HPDE6-E6E7 (cell line): ENCODE measurements at regions not wholly inside any gene's neighbourhood (a gene's known extent, or its start where the extent isn't known, plus 50 kb on each side); places are given as distances from the start of the nearest gene placed in this dataset.

Experiments
- DNase-seq: peaks from one replicate; pipeline ENCODE4 v3.0.0; 2011; ENCODE audit warnings: missing footprints; ENCODE audit errors: extremely low spot score

DNA sequence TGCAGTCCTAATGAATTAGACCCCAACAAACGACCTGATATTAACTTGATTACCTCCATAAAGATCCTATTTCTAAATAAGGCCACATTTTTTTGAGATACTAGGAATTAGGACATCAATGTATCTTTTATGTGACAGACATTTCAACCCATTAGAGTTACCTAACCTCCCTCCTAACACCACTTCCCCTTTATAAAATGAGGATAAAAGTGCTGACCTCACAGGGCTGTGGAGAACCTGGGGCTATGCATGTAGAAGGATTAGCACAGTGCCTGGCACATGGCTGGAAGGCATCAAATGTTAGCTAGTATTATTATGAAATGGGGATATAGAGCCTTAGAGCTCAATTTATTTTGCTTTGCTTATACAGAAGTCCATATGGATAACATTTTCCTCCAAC, 53.5 kb upstream of the LRRN1 start:
- DNase-seq: no peak

DNA sequence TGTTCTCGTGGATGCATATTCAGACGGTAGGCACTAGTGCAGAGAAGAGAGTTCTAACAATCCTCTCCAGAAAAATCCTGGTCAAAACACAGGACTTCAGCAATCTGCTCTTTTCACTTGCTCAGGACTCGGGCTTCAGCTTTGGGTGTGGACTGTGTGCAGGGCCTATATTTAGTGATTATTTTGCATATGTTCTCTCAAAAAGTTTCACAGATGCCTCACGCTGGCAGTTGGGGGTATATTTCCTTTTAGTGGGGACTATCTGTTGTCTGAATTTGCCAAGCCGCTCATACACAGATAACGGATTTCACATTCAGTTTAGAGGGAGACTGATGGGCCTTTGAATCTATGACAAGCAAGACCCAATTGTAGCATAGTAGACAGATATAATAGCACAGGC, 54.4 kb upstream of the LRRN1 start:
- no peak for DNase-seq

DNA sequence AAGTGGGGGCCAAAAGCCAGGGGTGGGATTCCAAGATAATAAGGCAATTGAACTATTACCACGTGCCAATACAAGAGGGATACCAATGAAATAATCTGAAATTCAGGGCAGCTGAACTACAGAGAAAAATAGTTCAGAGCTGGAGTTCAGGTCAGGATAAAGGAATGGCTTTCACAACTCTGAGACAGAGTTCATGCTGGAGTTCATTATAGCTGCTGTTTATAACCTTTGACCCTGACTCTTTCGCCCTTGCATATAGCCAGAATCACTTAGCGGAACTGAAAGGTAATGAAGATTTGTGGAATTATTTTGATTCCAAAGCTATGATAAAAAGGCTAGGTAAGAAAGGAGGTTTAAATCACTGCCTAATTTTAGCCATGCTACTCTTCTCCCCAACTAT, 55.5 kb upstream of the LRRN1 start:
- no peak for DNase-seq

DNA sequence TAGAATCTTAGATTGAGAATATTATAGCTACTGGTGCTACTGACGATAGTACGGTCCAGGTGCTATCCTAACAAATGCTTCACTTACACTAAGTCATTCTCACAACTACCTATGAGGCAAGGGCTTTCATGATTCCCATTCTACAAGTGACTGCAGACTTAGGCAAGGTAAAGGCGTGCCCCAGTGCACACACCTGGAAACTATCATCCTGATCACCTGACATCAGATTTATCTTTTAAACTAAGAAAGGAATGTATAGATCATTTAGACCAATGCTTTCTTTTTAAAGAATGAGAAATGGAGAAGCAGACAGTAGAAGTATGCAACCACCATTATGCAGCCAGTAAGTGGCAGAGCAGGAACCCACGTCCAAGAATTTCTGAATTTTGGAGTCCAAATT, 59.2 kb upstream of the LRRN1 start:
- DNase-seq: no peak

DNA sequence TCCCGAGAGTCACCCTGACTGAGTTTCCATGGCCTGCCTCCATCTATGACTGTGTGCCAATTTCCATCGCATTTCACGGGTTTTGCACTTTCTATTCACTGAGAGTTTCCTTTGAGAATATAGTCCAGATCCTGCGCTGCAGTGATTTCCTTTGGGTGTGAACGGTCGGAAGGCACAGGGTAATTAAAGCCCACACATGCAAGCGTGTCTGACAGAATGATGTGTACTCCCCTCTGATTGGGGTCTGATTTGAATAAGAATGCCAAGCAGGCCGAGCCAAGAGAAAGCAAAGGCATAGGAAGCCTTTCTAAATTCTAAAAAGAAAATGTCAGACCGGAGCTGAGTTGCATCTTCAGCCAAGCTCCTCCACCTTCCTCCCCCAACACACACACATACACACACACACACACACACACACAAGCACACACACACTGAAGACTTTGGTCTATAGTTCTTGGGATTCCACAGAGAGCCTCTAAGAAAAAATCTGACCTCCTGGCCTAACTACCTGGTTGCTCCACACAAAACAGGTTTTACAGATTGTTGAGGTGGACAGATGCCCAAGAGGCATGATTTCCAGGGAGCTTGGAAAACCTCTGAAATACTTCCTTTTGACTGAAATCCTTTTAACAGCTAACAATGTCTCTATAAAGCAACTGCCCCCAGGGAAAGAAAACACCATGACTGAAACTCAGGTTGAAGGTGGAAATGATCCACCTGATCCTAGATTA, 59.7 kb upstream of the LRRN1 start:
- no peak for DNase-seq

DNA sequence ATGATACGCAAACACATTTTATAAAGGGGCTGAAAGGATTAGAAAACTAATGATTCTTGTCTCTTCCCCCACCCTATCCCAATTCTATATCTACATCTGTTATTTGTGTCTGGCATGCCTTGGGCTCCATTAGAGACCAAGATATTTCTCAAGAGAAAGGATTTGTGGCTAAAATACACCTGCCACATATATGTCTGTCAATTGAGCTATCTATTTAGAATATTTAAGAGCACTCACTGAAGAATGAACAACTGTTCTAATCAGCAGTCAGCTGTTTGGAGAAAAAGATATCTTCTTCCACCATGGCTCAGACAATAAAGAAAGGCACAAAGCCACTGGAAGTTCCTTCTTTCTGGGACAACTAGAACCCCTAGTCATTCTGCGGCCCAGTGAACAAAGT, 61.7 kb upstream of the LRRN1 start:
- no peak for DNase-seq

DNA sequence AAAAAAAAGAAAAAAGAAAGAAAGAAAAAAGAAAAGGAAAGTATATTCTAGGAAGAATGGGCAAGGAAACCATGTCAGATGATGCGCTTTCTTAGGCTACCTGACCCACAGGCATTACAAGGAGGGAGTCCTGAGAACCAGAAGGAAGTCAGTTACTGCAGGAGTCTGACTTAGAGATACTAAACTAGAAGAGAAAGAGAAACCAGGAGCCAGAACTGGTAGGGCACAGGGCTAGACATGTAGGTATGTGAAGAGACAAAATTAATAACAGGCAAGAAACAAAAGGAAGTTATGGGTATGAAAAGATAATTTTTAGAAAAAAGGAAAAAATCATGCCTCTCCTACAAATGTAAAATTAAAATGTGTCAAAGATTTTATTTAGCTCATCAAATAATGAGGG, 63.3 kb upstream of the LRRN1 start:
- DNase-seq: no peak

DNA sequence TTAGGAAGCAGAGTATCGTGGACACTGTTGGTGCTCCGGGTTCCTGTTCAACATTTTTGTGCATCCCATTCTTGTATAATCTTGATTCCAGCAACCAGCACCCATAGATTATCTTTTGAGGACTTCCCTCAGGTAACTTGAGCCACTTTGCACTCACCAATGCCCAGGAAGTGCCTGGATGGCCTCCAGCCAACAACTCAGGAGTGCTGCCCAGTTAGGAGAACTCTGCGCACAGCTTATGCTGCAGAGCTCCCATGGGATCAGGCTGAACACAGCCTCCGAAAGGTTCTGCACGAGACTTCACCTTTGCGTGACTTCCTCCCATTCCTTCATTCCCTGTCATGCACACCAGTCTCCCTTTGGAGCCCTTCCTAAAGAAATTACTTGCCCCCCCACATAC, 64.3 kb upstream of the LRRN1 start:
- no peak for DNase-seq

DNA sequence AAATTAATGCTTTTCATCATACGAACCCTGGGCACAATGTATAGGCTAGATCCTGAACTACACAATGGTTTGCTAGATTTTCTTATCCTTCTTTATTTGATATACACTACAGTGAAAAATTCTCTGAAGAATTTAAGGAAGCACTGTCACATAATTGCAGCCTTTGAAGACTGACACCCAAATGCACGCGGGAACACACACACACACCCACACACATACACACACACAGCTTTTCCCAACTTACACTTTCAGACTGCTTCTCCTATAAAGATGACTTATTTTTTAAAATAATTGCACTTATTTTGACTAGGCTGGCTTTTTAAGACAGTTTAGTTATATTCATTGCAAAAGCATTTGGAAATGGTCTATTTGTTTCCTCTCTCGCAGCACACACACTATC, 70.0 kb upstream of the LRRN1 start:
- no peak for DNase-seq

DNA sequence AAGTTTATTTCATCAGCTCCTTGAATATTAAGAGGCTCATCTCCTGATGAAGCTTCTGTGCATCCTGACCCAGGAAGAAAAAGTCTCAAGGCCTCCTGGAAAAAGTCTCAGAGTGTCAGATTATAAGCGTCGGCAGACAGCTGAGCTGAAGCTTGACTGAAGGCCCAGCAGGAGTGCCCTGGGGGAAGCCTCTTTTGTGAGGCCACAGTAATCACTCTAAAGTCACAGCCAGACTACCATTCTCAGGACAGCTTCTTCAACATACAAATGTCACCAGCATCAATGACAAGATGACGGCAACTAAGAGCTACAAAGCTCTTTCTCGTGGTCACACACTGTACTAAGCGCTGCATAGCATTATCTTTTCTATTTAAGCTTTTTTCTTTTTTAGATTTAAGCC, 72.7 kb upstream of the LRRN1 start:
- DNase-seq: no peak

DNA sequence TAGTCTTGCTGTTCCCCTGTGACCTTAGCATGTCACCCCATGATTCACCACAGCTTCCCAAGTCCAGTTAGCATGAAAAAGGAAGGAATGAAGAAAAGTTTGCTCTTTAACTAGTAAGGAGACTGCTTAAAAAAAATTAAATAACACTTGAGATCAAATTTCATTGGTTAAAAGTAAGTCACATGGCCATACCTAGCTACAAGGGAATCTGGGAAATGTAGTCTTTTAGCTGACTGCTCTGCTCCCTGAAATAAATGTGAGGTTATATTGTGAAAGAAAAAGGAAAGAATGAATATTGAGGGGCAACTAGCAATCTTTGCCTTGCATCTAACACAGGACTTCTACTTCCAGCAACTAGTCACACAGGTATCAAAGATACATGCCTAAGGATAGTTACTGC, 84.7 kb upstream of the LRRN1 start:
- DNase-seq: no peak

DNA sequence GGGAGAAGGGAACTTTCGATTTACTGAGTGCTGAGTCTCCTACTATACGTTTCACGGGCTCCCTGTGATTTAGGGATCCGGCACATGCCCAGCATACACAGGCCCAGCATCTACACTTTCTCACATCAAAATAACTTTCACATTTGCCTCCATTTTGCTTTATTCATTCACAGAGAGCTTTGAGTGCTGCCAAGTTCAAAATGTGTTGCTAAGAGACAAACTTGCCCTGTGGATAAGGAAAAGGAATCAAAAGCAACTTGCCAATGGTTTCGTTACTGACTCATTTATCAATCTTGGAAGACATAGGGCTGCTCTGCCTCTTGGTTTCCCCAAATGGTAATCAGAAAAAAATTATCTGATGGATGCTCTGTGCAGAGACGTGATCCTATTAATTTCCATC, 86.3 kb upstream of the LRRN1 start:
- DNase-seq: no peak

DNA sequence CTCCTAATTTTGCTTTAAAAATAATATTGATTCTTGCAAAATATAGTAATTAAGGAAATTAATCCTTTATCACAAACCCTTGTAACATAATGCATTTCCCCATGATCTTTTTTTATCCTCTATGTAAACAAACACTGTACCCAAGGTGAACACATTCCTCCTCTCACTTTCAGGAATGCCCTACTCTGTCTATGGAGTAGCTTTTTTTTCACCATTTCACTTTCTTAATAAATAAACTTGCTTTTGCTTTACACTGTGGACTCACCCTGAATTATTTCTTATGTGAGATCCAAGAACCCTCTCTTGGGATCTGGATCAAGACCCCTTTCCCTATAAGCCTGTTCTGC, 90.5 kb upstream of the LRRN1 start:
- DNase-seq: no peak

DNA sequence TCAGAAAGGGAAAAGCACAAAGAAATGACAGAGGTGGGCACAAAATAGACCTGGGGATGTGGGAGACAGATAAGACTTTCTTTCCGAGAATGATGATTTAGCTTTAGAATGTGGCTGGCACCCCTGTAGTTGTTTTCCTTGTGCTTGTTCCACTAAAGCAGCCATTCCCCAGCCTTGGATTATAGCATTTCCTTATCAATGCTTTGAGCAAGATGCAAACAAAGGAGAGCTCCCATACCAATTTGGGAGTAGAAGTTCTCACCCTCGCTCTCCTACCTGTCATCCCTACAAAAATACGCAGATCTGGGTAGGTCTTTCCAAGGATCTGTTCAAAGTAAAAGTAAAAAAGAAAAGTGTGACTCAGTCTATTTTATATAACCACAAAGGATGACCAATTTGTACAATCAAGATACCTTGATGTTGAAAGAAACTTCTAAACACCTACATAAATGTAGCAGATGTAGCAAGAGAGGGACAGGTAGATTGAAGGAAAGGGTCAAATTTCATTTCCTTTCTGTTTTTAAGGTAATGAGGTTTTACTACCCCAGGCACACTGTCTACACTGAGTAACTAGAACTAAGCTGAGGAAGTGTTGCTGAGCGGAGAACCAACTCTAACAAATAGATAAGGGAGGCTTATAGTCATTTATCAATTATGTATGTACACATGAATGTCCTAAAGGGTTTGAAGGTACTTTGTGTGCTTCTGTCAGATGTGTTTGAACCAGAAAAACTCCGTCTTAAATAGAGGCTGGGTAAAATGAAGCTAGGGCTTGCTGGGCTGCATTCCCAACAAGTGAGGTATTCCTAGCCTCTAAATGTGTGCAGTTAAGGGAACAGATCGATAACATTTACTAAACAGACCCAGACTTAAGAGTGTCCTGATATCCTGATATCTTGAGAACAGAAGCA, 91.1 kb upstream of the LRRN1 start:
- no peak for DNase-seq

DNA sequence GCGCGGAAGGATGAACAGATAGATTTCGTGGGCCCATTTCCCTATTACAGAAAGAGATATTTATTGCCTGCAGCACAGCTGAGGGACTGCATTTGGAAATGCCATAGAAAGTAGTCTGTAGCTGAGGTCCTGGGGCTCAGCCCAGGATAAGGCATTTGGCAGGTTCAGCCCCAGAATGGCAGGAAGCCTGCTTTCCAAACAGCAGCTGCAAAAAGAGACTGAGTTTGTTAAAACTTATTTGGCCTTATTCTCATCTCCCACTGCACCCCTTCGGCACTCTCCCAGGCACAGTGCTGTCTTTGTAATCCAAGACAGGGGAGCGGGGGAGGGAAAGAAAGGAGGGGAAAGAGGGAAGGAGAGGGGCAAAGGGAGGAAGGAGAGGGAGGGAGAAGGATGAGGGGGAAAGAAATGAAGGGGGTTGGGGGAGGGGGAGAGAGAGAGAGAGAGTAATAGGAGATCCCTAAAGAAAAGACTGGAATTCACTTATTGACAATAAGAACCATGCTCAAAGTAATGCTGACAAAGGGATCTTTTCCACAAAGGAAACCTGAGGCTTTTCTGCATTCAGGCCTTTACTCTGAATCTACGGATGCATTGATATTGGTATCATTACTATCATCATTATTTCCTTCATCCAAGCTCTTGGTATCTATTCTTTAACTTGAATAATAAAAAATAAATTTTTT, 94.0 kb upstream of the LRRN1 start:
- DNase-seq: no peak

DNA sequence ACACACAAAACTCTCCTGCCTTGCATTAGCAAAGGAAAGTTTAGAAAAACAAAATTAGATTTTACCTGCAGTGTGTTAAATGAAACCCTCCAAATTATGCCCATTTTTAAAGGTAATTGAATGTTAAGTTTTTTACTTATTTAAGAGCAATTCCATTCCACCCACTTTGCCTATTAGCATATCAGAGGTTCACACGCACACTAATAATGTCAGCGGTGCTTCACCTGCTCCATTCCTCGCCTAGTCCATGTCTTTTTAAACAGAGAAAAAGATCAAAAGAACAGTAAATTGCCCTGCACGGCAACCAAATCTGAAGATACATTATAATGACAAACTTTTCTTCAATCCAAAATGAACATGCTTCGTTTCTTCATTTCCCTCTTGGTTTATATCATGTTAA, 97.3 kb upstream of the LRRN1 start:
- no peak for DNase-seq

DNA sequence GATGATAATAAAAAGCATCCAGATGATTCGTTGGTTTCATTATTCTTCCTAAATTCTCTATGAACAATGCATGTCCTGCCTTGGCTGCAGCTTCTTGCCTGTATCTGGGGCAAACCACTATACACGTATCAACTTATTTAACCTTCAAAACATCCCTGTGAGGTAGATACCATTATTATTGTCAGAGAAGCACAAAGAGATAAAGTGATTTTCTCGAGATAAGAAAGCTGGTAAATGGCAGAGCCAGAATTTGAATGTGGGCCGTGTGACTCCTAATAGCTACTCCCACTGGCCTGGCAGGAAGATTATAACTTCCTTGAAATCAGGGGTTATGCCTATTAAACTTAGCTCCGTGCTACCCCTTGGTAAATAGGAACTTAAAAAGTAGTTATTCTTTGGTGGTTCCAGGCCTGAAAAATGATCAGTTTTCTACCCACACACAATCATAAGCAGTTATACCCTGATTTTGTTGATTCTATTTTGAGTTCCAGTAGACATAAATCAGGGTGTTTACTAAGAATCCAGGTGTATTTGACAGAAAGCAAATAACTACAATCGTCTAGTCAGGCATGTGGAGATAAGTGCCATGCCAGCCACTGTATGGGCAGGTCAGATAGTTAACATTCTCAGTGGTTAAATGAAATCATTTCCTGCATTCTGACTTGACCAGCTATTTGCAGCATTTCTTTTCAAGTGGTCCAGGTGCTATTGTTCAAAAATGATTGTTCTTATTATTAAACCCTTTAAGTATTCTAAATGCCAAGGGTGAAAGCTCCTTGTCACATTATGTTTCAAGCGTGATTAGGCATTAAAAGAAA, 99.2 kb upstream of the LRRN1 start:
- DNase-seq: no peak

DNA sequence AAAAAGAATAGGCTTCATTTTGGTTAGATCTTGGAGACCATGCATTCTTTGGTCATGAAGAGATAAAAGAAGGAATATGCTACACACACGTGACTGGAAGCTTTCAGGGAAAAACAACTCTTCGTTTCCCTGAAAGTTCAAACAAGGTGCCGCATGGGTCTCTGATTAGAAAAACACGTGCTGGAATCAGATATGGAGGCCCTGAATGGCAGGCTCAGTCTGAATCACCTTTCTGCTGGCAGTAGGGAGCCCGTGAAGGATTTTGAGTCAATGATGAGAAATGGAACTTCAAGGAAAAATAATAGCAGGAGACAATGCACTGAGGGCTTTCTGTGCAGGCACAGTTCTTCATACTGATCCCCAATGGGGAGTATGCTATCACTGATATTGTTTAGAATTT, 99.8 kb upstream of the LRRN1 start:
- no peak for DNase-seq

DNA sequence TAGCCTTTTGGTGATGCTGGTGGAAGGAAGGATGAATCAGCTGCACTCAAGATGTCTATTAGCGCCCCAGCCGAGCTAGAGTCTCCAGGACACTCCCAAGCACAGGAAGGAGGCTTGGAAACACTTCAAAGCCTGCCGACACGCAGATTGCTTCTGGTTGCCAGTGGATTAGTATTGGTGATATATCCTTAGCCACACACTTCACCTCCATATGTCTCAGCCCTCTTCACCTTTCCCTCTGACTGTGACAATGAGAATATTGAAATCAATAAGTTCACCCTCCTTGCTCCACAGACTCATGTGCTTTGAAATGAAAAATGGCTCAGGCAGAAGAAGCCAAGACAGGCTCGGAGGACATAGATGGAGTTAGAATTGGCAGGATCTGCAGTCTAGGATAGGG, 102.9 kb upstream of the LRRN1 start:
- DNase-seq: no peak

DNA sequence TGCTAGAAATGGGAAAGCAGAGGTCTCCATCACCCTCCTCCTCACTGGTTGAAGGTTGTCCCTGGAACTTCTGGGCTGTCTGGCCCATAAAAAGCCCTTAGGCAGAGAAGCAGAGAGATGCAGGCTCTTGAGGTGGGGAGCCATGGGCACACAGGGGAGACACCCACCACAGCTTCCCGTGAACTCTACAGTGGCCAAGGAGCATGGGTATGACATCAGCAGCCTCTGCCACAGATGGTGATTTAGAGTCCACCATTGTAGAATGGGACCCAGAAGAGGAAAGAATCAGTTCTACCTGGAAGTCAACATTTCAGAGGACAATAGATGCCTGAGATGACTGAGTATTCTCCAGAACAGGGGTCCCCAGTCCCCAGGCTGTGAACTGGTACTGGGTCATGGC, 105.6 kb upstream of the LRRN1 start:
- no peak for DNase-seq

DNA sequence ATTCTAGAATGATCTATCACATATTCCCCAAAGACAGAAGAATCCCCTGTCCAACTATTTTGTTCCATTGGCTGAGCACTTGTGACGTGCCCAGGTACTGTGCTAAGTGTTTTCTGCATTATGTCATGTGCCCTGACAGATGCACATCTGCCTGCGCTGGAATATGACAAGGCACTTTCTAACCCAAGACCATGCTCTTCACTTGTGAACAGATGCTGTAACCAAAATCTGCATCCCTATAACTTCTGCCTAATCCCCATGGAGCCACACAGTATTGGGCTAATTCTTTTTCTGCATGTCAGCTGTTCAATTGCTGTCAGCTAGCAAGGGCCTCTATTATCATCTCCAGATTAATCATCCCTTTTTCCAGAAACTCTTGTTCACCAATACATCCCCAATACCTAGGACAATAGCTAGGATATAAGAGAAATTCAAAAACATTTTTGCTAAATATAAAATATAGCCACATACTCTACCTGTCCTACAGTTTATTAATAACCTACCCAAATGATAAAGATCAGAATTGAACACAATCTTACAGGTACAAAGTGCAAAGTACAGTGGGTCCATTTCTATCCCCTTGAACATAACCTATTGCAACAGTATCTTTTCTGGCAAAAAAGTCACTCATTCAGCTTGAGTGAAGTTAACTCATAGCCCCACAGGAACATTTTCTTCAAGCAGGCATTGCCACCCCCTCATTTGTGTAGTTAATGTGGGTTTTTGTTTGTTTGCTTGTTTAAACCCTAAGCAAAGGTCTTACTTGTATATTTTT, 109.4 kb upstream of the LRRN1 start:
- DNase-seq: no peak
